ENCODE measurements at regions not wholly inside any gene's neighbourhood (a gene's known extent, or its start where the extent isn't known, plus 50 kb on each side); places are given as distances from the start of the nearest gene placed in this dataset.
"Not testable (repeated sequence)": the region's sequence is repeated elsewhere in the genome, so short reads cannot be mapped to it uniquely, and the experiment has no call there.

- no peak for DNase-seq (ENCODE audit: low spot score)
Measured at GRCh38 chr3:88795503-88795902, 311.9 kb upstream of the EPHA3 start.

GRCh38 chr3:88807491-88808105 lies 299.8 kb upstream of the EPHA3 start:
- DNase-seq (ENCODE audit: low spot score), result no peak

DNA sequence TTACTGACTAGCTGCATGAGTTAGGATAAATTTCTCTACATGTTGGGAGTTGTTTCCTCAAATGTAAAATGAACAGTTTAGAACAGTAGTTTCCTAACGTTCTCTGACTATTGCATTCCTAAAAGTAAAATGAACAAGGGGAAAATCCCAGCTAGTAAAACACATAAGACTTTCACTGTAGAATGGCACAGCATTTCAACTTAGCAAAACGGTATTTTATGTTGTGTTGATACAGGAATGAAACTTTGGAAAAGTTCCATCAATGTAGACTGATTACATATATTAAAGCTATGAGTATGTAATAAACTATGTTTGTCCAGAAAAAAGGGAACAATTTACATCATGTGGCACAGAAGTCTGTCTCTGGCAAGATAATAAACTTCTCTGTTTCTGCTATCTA lies 297.4 kb upstream of the EPHA3 start:
- DNase-seq (ENCODE audit: low spot score), result no peak

- no peak for DNase-seq (ENCODE audit: low spot score)
Measured at GRCh38 chr3:88810455-88810854, 297.0 kb upstream of the EPHA3 start.

DNA sequence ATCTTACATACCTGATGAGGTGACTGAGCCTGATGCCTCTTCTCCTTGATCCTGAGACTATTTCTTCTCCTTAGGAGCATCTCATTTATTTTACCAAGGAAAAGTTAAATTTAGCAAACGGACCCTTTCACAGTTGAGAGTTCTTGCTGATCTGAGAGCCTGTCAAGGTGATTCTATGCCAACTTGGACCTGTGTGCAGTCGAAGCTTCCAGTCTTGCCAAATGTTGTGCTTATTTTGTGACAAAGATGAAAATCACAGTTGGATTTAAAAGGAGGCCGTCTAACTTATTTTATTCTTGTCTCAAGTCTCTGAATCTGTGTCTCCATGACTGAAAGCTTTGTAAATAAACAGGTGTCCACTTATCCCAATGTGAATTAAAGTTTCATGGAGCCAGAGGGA lies 296.3 kb upstream of the EPHA3 start:
- DNase-seq (ENCODE audit: low spot score), result no peak

DNA sequence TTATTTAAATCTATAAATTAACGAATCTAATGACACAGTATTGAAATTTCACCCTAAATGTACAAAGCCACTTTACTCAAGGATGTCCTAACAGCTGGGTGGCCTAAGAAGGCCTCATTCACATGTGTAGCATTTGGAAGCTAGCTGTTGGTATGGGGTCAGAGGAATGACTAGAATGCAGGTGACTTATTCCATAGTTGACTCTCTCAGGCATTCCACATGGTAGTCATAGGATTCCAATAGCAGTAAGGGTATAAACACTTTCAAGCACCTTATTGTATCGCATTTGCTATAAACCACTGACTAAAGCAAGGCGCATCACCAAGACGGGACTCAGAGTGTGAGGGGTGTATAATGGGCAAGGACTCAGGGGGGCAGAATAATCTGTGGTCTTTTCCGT lies 294.8 kb upstream of the EPHA3 start:
- no peak for DNase-seq (ENCODE audit: low spot score)

- no peak for DNase-seq (ENCODE audit: low spot score)
Measured at GRCh38 chr3:88816445-88816844, 291.0 kb upstream of the EPHA3 start.

- DNase-seq (ENCODE audit: low spot score), result no peak
Measured at GRCh38 chr3:88824666-88825564, 282.5 kb upstream of the EPHA3 start.

- DNase-seq (ENCODE audit: low spot score), result no peak
Measured at GRCh38 chr3:88828466-88828865, 279.0 kb upstream of the EPHA3 start.

GRCh38 chr3:88852606-88853005 lies 254.8 kb upstream of the EPHA3 start:
- no peak for DNase-seq (ENCODE audit: low spot score)

DNA sequence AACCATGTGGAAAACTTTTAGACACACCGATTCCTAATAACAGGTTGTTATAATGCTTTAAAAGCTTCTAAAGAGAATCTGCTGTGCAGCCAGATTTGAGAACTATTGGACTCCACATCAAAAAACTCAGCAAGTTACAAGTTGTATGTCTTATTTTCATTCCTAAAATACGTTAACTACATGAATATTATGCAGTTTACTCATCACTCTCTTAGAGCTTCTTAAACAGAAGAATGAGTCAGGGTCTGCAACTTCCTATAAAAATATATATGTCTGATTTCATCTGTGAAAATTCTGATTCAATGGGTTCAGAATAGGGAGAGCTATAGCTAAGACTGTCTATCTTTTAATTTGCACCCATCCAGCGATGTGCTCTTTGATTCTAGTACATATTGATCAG lies 244.2 kb upstream of the EPHA3 start:
- no peak for DNase-seq (ENCODE audit: low spot score)

GRCh38 chr3:88876724-88877123 lies 230.7 kb upstream of the EPHA3 start:
- no peak for DNase-seq (ENCODE audit: low spot score)

GRCh38 chr3:88879905-88880304 lies 227.5 kb upstream of the EPHA3 start:
- no peak for DNase-seq (ENCODE audit: low spot score)

- DNase-seq (ENCODE audit: low spot score), result no peak
Measured at GRCh38 chr3:88882121-88882520, 225.3 kb upstream of the EPHA3 start.

DNA sequence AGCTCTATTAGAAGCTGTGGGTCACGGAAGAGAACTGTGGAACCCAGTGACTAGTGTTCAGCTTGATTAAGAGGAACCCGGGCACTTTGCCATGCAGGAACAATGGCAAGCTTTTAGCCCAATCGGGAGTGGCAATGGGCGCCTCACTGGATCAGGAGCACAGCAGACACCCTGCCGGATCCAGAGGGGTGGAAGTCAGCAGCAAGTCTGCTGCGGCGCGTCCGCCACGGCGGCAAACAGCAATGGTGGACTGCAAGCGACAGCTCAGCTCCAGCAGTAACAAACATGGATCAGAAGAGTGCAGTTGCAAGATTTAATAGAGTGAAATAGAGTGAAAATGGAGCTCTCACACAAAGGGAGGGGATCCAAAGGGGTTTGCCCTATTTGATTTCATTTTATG lies 220.8 kb upstream of the EPHA3 start:
- DNase-seq (ENCODE audit: low spot score), result not testable (repeated sequence)

- no peak for DNase-seq (ENCODE audit: low spot score)
Measured at GRCh38 chr3:88896026-88896425, 211.4 kb upstream of the EPHA3 start.

DNA sequence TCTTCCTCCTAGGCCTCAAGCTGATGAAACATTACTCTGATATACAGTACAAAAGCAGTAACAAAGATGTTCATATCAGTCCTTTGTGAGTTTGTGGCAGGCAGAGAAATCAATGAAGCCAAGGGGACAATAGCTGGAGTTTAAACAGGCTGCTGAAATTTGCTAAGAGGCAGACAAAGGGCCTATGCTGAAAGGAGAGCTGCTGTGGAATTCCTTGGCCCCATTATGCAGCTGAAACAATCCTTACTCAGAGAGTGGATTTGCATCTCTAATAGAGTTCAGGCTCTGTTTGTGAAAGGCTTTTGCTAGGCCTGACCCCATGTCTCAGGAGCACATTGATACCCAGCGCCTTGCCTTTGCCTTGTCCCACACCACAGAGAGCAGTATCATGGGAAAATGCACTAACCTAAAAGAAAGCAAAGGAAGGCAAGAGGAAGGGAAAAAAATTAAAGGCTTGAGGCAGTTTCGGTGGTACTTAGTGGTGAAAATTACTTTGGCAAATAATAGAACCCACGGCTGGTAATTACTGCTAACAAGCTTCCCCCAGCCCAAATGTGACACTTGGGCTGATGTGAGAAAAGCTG lies 195.0 kb upstream of the EPHA3 start:
- DNase-seq (ENCODE audit: low spot score), result no peak

DNA sequence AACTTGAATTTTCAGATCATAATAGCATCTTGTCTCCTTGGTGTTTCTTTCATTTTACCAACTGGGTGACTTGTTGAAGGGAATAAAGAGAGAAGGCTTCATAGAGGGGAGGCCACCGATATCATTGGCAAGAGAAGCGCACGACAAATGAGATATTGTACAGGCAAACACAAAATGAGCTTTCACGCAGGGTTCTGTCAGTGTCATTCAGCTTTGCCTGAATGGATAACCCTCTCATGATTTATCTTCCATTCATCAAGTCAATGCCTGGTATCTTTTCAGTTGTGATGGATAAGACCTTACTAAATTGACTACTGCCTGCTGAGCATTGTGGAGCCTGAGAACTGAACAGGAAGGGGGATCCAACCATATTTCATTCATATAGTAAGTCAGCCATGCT lies 188.6 kb upstream of the EPHA3 start:
- DNase-seq (ENCODE audit: low spot score), result no peak

DNA sequence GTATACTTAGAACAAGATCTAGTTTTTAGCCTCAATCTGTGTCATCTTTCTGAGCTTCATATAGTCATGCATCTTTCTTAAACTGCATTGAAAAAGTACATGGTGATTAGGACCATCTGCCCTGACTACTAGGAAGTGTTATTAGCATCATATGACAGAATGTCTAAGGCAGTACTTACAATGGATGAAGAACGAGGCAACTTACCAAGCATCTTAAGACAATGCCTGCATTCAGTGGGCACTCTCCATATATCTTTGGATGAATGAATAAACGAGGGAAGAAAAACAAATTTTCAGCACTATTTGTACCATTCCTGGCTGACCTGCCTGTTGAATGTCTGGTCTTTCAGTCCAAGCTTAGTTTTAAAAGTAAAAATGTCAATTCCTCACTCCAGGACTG lies 185.4 kb upstream of the EPHA3 start:
- DNase-seq (ENCODE audit: low spot score), result no peak

- DNase-seq (ENCODE audit: low spot score), result no peak
Measured at GRCh38 chr3:88926221-88926620, 181.2 kb upstream of the EPHA3 start.

DNA sequence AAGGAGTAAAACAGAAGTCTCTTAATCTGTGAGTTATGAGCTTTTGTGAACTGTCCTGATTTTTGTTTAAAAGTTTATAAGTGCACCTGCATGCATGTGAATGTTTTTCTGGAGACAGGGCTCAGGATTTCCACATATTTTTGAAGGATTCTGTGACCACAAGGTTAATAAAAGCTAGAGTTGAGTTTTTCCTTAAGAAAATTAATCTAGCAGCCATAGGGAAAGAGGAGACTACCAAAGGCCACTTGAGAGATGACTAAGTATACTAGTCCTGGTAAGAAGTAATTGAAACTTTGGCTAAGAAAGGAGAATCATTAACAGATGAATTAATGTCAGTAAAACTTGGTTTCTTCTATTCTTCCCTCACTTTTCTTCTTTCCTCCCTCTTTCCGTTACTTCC lies 176.8 kb upstream of the EPHA3 start:
- no peak for DNase-seq (ENCODE audit: low spot score)

- no peak for DNase-seq (ENCODE audit: low spot score)
Measured at GRCh38 chr3:88936831-88937230, 170.6 kb upstream of the EPHA3 start.

DNA sequence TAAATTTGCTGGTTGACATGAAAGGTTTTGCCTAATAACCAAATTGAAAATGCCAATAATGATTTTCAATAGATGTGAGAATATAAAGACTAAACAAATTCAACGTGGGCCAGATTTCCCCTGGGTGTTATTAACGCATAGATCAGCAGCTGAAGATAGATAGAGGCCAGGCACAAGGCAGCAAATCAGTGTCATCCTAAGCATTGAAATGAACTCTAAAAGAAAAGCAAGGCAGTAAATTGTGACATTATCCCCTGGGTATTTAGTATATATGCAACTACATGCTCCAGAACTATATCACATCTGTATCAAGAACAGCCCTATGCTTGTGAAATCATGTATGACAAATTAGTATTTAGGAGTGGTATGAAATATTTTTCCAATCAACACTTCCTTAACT lies 167.1 kb upstream of the EPHA3 start:
- DNase-seq (ENCODE audit: low spot score), result no peak
